ENCODE measurements at regions not wholly inside any gene's neighbourhood (a gene's known extent, or its start where the extent isn't known, plus 50 kb on each side); places are given as distances from the start of the nearest gene placed in this dataset.

DNA sequence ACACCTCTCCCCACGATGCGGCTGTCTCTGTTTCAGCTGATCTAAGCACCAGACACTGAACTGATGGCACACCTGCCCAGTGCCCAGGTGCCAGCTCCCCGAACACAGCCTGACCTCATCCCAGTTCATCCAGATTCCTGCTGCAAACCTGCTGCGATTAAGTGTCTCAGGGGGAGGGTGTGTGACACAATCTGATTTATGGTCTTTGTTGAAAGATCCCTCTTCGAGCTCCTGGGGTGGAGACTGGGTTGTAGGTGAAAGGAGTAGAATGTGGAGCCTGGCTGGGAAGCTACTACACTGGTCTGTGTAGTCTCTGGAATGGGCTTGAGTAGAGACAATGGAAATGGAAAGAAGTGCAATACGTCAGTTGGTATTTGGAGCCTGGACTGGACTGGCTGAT lies 390.3 kb downstream of the SHANK2 start:
- Histone ChIP-seq H3K4me3 (ENCODE audit: low read depth in 2 of 2, low read length in 1 of 2) (no peak overlapping the region), H3K27ac (ENCODE audit: low read depth in 2 of 2, low read length in 1 of 2) (no peak overlapping the region), H2AFZ (ENCODE audit: low read depth) (no peak overlapping the region), H3K4me2 (no peak overlapping the region), H4K20me1 (ENCODE audit: insufficient read depth) (no peaks in the 10 kb centered on the region), H3F3A (replicated peaks; ENCODE audit: insufficient read depth) (no peaks in the 10 kb centered on the region), H3K79me2 (ENCODE audit: insufficient read depth) (no peaks in the 10 kb centered on the region), H3K9me3 (no peaks in the 10 kb centered on the region), H3K9ac (no peak overlapping the region), H3K4me1 (ENCODE audit: control insufficient read depth in 1 of 2, insufficient read depth in 2 of 2, low read depth in 1 of 2, low read length in 1 of 2) (no peaks in the 10 kb centered on the region), H3K27me3 (ENCODE audit: insufficient read depth) (no peaks in the 10 kb centered on the region), H3K9me2 (no peaks in the 10 kb centered on the region), H3K36me3 (replicated peaks in 1 of 2; ENCODE audit: control insufficient read depth in 1 of 2, insufficient read depth in 2 of 2, low read length in 1 of 2) (no peaks in the 10 kb centered on the region)
- no peak for DNase-seq
- no peak for TF ChIP-seq FOSL2 (IDR thresholded peaks at IDR 0.05; ENCODE audit: borderline replicate concordance, low read depth)
- WGBS (ENCODE audit: low lambda C conversion rate): 46% methylated on average over 6 of the region's 6 CpGs
- POLR2A ChIA-PET: no interaction called here
- CTCF ChIA-PET: interaction anchor here (2.0 kb wide), 1 partner anchor 47 kb away, joined by 13 read pairs; no protein-coding TSS in a partner anchor

DNA sequence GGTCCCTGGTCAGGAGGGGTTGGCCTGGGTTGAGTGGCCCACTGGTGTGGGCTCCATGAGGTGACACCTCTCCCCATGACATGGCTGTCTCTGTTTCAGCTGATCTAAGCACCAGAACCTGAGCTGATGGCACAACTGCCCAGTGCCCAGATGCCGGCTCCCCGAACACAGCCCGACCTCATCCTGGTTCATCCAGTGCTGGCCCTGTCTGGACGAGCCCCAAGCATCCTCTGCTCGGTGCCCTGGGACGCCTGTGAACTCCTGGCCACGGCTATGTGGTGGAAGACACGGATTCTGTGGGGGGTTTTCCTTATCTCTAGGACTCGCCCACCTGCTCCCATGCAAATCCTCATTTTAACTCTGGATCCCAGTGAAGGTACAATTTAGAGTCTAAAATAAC lies 389.2 kb downstream of the SHANK2 start:
- DNase-seq: no peak
- no peak overlapping the region for H3K27ac ChIP-seq (ENCODE audit: low read depth in 2 of 2, low read length in 1 of 2)
- no peaks in the 10 kb centered on the region for H3K4me1 ChIP-seq (ENCODE audit: control insufficient read depth in 1 of 2, insufficient read depth in 2 of 2, low read depth in 1 of 2, low read length in 1 of 2)
- no peak overlapping the region for H3K9ac ChIP-seq
- H3K9me2 ChIP-seq: no peaks in the 10 kb centered on the region
- no peaks in the 10 kb centered on the region for H3F3A ChIP-seq (replicated peaks; ENCODE audit: insufficient read depth)
- ChIA-PET POLR2A (no interaction called here), CTCF (no interaction called here)
- H3K79me2 ChIP-seq (ENCODE audit: insufficient read depth): no peaks in the 10 kb centered on the region
- no peak overlapping the region for H3K4me3 ChIP-seq (ENCODE audit: low read depth in 2 of 2, low read length in 1 of 2)
- WGBS (ENCODE audit: low lambda C conversion rate): 28% methylated on average over 9 of the region's 9 CpGs
- H3K9me3 ChIP-seq: no peaks in the 10 kb centered on the region
- no peaks in the 10 kb centered on the region for H3K27me3 ChIP-seq (ENCODE audit: insufficient read depth)
- H2AFZ ChIP-seq (ENCODE audit: low read depth): no peak overlapping the region
- no peak overlapping the region for H3K4me2 ChIP-seq
- H3K36me3 ChIP-seq (replicated peaks in 1 of 2; ENCODE audit: control insufficient read depth in 1 of 2, insufficient read depth in 2 of 2, low read length in 1 of 2): no peaks in the 10 kb centered on the region
- TF ChIP-seq, protein P1, sequence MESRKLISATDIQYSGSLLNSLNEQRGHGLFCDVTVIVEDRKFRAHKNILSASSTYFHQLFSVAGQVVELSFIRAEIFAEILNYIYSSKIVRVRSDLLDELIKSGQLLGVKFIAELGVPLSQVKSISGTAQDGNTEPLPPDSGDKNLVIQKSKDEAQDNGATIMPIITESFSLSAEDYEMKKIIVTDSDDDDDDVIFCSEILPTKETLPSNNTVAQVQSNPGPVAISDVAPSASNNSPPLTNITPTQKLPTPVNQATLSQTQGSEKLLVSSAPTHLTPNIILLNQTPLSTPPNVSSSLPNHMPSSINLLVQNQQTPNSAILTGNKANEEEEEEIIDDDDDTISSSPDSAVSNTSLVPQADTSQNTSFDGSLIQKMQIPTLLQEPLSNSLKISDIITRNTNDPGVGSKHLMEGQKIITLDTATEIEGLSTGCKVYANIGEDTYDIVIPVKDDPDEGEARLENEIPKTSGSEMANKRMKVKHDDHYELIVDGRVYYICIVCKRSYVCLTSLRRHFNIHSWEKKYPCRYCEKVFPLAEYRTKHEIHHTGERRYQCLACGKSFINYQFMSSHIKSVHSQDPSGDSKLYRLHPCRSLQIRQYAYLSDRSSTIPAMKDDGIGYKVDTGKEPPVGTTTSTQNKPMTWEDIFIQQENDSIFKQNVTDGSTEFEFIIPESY (IDR thresholded peaks at IDR 0.05; ENCODE audit: borderline replicate concordance, low read depth): no peak
- TF ChIP-seq SIN3A (IDR thresholded peaks at IDR 0.05; ENCODE audit: borderline replicate concordance, low read depth, low read length) (no peak), CHD2 (IDR thresholded peaks at IDR 0.05; ENCODE audit: low read length, partially characterized antibody) (no peak), TEAD4 (IDR thresholded peaks at IDR 0.05; ENCODE audit: borderline replicate concordance, insufficient read depth) (no peak), GATA2 (CRISPR knock-in tag; IDR thresholded peaks at IDR 0.05) (no peak), NRF1 (IDR thresholded peaks at IDR 0.05; ENCODE audit: low read depth, low read length) (no peak)
- TF ChIP-seq, protein P2, sequence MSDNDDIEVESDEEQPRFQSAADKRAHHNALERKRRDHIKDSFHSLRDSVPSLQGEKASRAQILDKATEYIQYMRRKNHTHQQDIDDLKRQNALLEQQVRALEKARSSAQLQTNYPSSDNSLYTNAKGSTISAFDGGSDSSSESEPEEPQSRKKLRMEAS (IDR thresholded peaks at IDR 0.05; ENCODE audit: low read depth): no peak
- no peaks in the 10 kb centered on the region for H4K20me1 ChIP-seq (ENCODE audit: insufficient read depth)

- Histone ChIP-seq H3K36me3 (replicated peaks in 1 of 2; ENCODE audit: control insufficient read depth in 1 of 2, insufficient read depth in 2 of 2, low read length in 1 of 2) (no peaks in the 10 kb centered on the region), H3K79me2 (ENCODE audit: insufficient read depth) (no peaks in the 10 kb centered on the region), H2AFZ (ENCODE audit: low read depth) (no peak overlapping the region), H3F3A (replicated peaks; ENCODE audit: insufficient read depth) (no peaks in the 10 kb centered on the region), H3K9me2 (no peaks in the 10 kb centered on the region), H4K20me1 (ENCODE audit: insufficient read depth) (no peaks in the 10 kb centered on the region), H3K4me3 (ENCODE audit: low read depth in 2 of 2, low read length in 1 of 2) (no peak overlapping the region), H3K9me3 (no peaks in the 10 kb centered on the region), H3K4me1 (ENCODE audit: control insufficient read depth in 1 of 2, insufficient read depth in 2 of 2, low read depth in 1 of 2, low read length in 1 of 2) (no peaks in the 10 kb centered on the region), H3K27me3 (ENCODE audit: insufficient read depth) (no peaks in the 10 kb centered on the region), H3K9ac (no peak overlapping the region), H3K4me2 (no peak overlapping the region), H3K27ac (ENCODE audit: low read depth in 2 of 2, low read length in 1 of 2) (no peak overlapping the region)
- CTCF ChIA-PET: interaction anchor here (0.5 kb wide), 1 partner anchor 8 kb away, joined by 3 read pairs; no protein-coding TSS in a partner anchor
- DNase-seq: no peak
- WGBS (ENCODE audit: low lambda C conversion rate): 20% methylated on average over 4 of the region's 4 CpGs
- TF ChIP-seq, protein P3, sequence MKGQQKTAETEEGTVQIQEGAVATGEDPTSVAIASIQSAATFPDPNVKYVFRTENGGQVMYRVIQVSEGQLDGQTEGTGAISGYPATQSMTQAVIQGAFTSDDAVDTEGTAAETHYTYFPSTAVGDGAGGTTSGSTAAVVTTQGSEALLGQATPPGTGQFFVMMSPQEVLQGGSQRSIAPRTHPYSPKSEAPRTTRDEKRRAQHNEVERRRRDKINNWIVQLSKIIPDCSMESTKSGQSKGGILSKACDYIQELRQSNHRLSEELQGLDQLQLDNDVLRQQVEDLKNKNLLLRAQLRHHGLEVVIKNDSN (IDR thresholded peaks at IDR 0.05; ENCODE audit: borderline replicate concordance, low read depth): no peak
- TF ChIP-seq GATA2 (CRISPR knock-in tag; IDR thresholded peaks at IDR 0.05) (no peak), YY1 (IDR thresholded peaks at IDR 0.05; ENCODE audit: low read depth) (no peak), TCF12 (IDR thresholded peaks at IDR 0.05) (no peak), EP300 (IDR thresholded peaks at IDR 0.05; ENCODE audit: borderline replicate concordance in 1 of 2, low read depth in 1 of 2, low read length in 1 of 2) (no peak), SIN3A (IDR thresholded peaks at IDR 0.05; ENCODE audit: borderline replicate concordance, low read depth, low read length) (no peak), CHD2 (IDR thresholded peaks at IDR 0.05; ENCODE audit: low read length, partially characterized antibody) (no peak), EZH2phosphoT487 (IDR thresholded peaks at IDR 0.05; ENCODE audit: borderline replicate concordance, low read depth) (no peak), NRF1 (IDR thresholded peaks at IDR 0.05; ENCODE audit: low read depth, low read length) (no peak)
- TF ChIP-seq, protein P4, sequence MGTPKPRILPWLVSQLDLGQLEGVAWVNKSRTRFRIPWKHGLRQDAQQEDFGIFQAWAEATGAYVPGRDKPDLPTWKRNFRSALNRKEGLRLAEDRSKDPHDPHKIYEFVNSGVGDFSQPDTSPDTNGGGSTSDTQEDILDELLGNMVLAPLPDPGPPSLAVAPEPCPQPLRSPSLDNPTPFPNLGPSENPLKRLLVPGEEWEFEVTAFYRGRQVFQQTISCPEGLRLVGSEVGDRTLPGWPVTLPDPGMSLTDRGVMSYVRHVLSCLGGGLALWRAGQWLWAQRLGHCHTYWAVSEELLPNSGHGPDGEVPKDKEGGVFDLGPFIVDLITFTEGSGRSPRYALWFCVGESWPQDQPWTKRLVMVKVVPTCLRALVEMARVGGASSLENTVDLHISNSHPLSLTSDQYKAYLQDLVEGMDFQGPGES (IDR thresholded peaks at IDR 0.05; ENCODE audit: low read depth, low read length): no peak
- POLR2A ChIA-PET: no interaction called here
Measured at GRCh38 chr11:70863993-70864392, 388.4 kb downstream of the SHANK2 start.

Measured in SK-N-SH (cell line).